ENCODE measurements at regions not wholly inside any gene's neighbourhood (a gene's known extent, or its start where the extent isn't known, plus 50 kb on each side); places are given as distances from the start of the nearest gene placed in this dataset.

- H3K4me3 ChIP-seq, result no peak overlapping the region
- H3K27ac ChIP-seq, result no peak overlapping the region
Measured at GRCh38 chr11:116073854-116074837, 569.9 kb upstream of the CADM1 start.

GRCh38 chr11:116072601-116073410 lies 568.6 kb upstream of the CADM1 start:
- DNase-seq (ENCODE audit: low spot score in 2 of 2), result no peak
- peaks cover 24% of the 10 kb centered on the region for H3K27me3 ChIP-seq
- TF ChIP-seq EP300 (IDR thresholded peaks at IDR 0.05) (no peak), POLR2A (IDR thresholded peaks at IDR 0.05) (no peak), CTCF (IDR thresholded peaks at IDR 0.05) (no peak), POLR2AphosphoS5 (IDR thresholded peaks at IDR 0.05) (no peak)
- no peaks in the 10 kb centered on the region for H3K9me3 ChIP-seq
- H3K4me3 ChIP-seq, result no peak overlapping the region
- no peaks in the 10 kb centered on the region for H3K36me3 ChIP-seq
- H3K4me1 ChIP-seq, result no peaks in the 10 kb centered on the region
- WGBS, result 88% methylated on average over 16 of the region's 16 CpGs
- H3K27ac ChIP-seq, result no peak overlapping the region

More at GRCh38 chr11:116073854-116074837, 569.9 kb upstream of the CADM1 start:
- DNase-seq (ENCODE audit: low spot score in 2 of 2), result no peak
- no peaks in the 10 kb centered on the region for H3K36me3 ChIP-seq
- H3K27me3 ChIP-seq, result peaks cover 24% of the 10 kb centered on the region
- TF ChIP-seq POLR2AphosphoS5 (IDR thresholded peaks at IDR 0.05), result no peak
- no peak for TF ChIP-seq CTCF (IDR thresholded peaks at IDR 0.05)
- TF ChIP-seq EP300 (IDR thresholded peaks at IDR 0.05), result no peak
- no peak for TF ChIP-seq POLR2A (IDR thresholded peaks at IDR 0.05)
- H3K4me1 ChIP-seq, result no peaks in the 10 kb centered on the region
- WGBS, result 64% methylated on average over 18 of the region's 18 CpGs
- no peaks in the 10 kb centered on the region for H3K9me3 ChIP-seq

GRCh38 chr11:116072133-116072532 lies 567.9 kb upstream of the CADM1 start:
- DNase-seq (ENCODE audit: low spot score in 2 of 2), result no peak
- 64% methylated on average over 4 of the region's 4 CpGs for WGBS
- Histone ChIP-seq H3K9me3 (no peaks in the 10 kb centered on the region), H3K36me3 (no peaks in the 10 kb centered on the region), H3K4me3 (no peak overlapping the region), H3K27me3 (peaks cover 21% of the 10 kb centered on the region), H3K4me1 (no peaks in the 10 kb centered on the region), H3K27ac (no peak overlapping the region)
- no peak for TF ChIP-seq CTCF (IDR thresholded peaks at IDR 0.05)
- no peak for TF ChIP-seq EP300 (IDR thresholded peaks at IDR 0.05)
- TF ChIP-seq POLR2A (IDR thresholded peaks at IDR 0.05), result no peak
- TF ChIP-seq POLR2AphosphoS5 (IDR thresholded peaks at IDR 0.05), result no peak

GRCh38 chr11:116071241-116071640 lies 567.0 kb upstream of the CADM1 start:
- 49% methylated on average over 6 of the region's 6 CpGs for WGBS
- Histone ChIP-seq H3K4me1 (no peaks in the 10 kb centered on the region), H3K9me3 (no peaks in the 10 kb centered on the region), H3K27me3 (peaks cover 18% of the 10 kb centered on the region), H3K4me3 (no peak overlapping the region), H3K36me3 (no peaks in the 10 kb centered on the region), H3K27ac (no peak overlapping the region)
- DNase-seq (ENCODE audit: low spot score in 2 of 2), result no peak
- TF ChIP-seq CTCF (IDR thresholded peaks at IDR 0.05), result no peak
- TF ChIP-seq POLR2A (IDR thresholded peaks at IDR 0.05), result no peak
- TF ChIP-seq POLR2AphosphoS5 (IDR thresholded peaks at IDR 0.05), result no peak

GRCh38 chr11:116070520-116070919 lies 566.3 kb upstream of the CADM1 start:
- H3K9me3 ChIP-seq, result no peaks in the 10 kb centered on the region
- H3K4me3 ChIP-seq, result no peak overlapping the region
- H3K27me3 ChIP-seq, result peaks cover 18% of the 10 kb centered on the region
- TF ChIP-seq POLR2AphosphoS5 (IDR thresholded peaks at IDR 0.05) (no peak), EP300 (IDR thresholded peaks at IDR 0.05) (no peak), CTCF (IDR thresholded peaks at IDR 0.05) (no peak)
- no peaks in the 10 kb centered on the region for H3K36me3 ChIP-seq
- no peak for DNase-seq (ENCODE audit: low spot score in 2 of 2)
- WGBS, result 20% methylated on average over 4 of the region's 4 CpGs
- H3K4me1 ChIP-seq, result no peaks in the 10 kb centered on the region
- no peak overlapping the region for H3K27ac ChIP-seq

Data from suprapubic skin (tissue), 4 donors.